GM19238 (cell line): ENCODE measurements at regions not wholly inside any gene's neighbourhood (a gene's known extent, or its start where the extent isn't known, plus 50 kb on each side); places are given as distances from the start of the nearest gene placed in this dataset.

Source experiments
- DNase-seq: peaks from one replicate; pipeline ENCODE4 v3.0.0; 2011; ENCODE audit warnings: low spot score; ENCODE audit not compliant: insufficient read length

DNA sequence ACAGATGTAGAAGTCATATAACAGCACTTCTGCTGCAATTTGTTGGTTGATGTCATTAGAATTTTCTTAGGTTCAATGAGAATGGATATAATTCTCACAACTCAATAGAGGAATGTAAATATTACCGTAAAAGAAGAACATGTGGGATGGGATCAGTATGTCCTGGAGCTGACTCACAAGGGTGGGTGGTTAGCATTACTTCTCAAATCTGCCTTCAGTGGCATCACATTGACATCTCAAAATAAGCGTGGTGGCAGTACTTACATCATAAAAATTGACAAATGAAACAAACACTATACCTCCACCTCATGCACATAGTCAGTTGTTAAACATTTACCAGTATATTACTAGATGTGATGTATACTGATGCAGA, 1068.0 kb upstream of the CADM2 start:
- no peak for DNase-seq

- DNase-seq: no peak
Measured at GRCh38 chr3:83894223-83894622, 1064.6 kb upstream of the CADM2 start.

- no peak for DNase-seq
Measured at GRCh38 chr3:83895892-83896291, 1062.9 kb upstream of the CADM2 start.

DNA sequence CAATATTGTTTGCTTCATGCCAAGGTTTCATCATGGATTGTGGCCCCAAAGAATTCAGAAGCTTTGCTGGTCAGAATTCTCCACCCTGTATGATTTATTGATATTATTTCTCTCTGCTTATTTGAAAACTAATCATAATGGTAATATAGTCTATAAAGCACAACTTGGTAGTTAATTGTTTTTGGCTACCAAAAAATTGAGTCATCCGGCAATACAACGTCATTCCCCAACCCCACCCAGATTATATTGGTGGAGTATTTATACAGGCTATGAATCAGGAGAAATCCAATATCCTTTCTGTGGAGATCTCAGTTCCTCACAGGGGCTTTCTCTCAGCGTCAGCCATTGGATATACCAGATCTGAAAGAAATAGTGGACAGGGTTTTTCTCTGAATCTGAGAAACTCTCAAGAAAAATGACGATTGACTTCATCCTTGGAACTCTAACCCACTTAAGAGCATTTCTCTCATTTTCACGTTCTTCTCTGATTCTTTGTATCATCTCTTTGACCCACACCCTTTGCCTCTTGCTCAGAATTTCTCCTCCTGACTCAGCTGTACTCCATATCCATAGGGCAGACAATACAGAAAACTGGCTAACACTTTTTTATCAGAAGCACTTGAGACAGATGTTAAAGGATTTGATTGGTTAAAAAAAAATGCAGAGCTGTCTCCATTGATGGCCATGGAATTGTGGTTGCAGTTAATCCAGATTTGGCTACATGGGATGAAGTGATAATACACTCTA, 1055.8 kb upstream of the CADM2 start:
- DNase-seq: no peak

- no peak for DNase-seq
Measured at GRCh38 chr3:83913381-83913780, 1045.4 kb upstream of the CADM2 start.

- no peak for DNase-seq
Measured at GRCh38 chr3:83926291-83926690, 1032.5 kb upstream of the CADM2 start.

DNA sequence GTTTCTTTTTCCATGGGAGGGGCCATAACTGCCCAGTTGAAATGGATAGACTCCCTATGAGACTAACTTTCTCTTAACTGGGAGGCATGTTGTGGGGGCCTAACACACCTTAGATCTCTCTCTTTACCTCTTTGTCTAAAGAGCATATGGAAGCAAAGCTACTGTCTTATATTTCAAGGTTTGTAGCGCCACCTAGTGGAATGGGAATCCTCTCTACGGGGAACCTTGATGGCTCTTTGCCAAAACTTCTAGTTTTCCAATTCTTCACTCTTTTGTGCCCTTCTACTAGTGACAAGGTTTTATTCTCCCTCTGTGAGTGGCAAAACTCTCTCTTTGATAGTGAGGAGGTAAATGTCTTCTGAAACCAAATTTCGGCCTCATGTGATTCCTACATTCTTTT, 1030.4 kb upstream of the CADM2 start:
- no peak for DNase-seq

GRCh38 chr3:83928903-83929302, 1029.9 kb upstream of the CADM2 start:
- DNase-seq: no peak

DNA sequence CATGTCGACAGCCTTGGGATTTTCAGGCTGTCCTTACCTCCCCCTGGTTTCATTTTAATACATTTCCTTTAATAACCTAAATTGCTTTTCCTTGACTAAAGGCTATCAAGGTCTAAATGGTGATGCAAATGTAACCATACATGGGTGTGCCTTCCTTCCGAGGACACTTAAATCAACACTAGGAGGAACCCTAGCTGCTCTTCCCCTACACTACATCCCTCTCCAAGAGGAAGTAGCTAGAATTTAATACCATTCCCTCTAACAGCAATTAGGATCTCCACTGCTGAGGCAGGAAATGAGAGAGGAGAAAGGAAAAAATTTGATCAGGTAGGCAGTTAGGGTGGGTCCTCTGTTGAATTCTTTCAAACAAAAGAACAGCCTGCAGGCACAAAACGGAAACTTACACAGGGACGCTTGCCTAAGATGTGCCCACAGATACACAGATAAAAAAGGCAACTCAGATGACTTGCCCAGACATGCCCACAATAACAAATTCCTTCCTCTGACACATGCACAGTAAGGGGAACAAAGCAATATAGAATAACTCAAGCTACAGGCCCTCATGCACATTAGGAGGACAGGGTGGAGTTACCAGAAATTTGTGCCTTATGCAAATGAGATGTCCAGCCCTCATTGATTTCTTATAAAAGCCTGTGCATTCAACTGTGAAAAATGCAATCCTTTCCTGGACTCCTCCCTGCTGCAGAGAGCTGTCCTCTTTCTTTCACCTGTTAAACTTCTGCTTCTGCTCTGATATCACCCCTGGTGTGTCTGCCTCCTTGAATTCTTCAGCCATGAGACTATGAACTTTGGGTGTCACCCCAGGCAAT, 1024.4 kb upstream of the CADM2 start:
- no peak for DNase-seq

GRCh38 chr3:83938491-83938890, 1020.3 kb upstream of the CADM2 start:
- no peak for DNase-seq

GRCh38 chr3:83941990-83942745, 1016.6 kb upstream of the CADM2 start:
- DNase-seq: no peak

DNA sequence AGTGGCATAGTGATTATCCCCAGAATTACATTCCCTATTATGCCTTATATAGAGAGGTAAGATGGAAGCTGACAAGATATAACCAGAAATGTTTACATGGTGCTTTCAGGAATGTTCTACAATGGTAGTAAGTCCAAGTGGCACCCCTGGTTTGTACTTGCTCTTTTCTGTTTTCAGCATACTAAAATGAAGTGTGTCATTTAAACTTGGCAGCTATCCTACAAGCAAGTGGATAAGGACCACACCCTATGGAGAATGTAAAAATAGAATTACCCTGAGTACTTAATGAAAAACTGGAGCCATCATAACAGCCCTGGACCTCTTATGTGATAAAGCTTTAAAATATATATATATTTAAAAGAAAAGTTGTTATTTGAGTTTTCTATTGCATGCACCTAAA, 1012.7 kb upstream of the CADM2 start:
- DNase-seq: no peak

GRCh38 chr3:83946554-83946953, 1012.2 kb upstream of the CADM2 start:
- no peak for DNase-seq

DNA sequence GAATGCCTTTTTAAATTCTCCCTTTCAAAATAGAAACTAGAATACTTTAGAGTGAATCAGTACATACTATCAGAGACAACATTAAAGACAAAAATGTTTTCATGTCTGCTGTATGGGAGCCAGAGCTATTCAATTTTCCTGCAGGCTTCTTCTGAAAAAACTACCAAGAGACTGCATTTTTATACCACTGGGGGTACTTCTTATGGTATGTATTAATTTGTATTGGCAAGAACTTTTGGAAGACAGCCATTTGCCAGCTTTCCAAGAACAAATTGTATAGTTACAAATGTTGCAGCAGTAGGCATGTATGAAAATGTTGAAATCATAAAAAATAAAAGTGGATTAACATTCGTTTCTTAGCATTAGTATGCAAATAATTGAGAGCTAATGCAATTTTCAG, 1010.0 kb upstream of the CADM2 start:
- no peak for DNase-seq

DNA sequence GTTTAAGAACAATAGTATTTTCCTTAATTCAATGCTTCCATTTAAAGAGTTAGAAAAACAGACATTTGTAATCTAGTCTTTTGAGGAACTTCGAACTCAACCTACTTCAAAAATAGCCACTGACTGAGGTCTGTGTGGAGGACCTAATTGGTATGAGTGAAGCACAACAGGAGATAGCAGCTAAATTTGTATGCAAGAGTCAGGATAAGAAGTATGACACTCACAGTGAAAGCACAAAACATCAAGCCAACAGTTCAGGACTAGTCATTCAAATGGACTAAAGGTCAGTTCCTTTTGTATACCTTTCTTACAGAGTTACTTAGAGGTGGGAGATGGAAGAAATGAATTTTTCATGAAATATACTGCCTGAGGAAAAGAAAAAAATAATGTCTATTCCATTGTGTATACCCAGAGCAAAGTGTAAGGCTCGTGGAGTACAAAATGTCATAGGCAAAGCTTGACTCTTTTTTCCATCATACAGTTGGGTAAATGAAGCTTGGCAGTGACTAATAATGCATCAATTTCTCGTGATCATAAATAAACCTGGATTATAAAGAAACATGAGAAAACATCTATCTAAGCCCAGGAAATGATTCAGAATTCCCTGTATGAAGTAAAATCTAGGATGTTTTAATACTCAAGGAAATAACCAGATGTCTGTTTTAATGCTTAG, 1005.2 kb upstream of the CADM2 start:
- DNase-seq: no peak

DNA sequence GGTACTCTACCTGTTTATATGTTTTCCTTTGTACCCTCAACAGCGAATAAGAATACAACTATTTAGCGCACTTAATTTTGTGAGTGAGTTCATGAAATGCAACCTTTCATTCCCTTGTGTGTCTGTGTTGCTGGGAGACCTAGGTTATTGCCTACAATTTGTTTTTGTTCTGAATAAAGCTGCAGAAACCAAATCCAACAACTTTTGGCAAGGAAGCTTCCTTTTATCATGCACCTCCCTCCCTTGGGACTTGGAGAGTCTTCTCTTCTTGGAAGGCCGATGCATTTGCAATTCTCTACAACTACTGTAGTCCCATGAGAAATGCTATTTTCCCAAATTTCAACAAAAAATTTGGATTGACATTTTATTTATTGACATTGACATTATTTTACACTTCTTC, 1002.4 kb upstream of the CADM2 start:
- no peak for DNase-seq

DNA sequence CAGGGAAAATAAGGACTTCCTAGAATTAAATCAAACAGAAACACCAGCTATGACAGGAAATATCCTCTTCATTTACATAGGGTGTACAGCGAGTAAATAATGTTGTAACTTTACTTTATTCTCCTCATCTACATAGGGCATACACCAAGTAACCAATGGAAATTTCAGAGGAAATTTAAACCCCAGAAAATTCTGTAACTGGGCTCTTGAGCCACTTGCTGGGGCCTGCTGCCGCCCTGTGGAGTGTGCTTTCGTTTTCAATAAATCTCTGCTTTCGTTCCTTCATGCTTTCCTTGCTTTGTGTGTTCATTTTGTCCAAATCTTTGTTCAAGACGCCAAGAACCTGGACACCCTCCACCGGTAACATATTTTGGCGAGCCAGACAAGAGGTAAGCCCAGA, 990.4 kb upstream of the CADM2 start:
- DNase-seq: no peak

- no peak for DNase-seq
Measured at GRCh38 chr3:83971666-83972065, 987.1 kb upstream of the CADM2 start.

- no peak for DNase-seq
Measured at GRCh38 chr3:84008623-84009022, 950.2 kb upstream of the CADM2 start.

DNA sequence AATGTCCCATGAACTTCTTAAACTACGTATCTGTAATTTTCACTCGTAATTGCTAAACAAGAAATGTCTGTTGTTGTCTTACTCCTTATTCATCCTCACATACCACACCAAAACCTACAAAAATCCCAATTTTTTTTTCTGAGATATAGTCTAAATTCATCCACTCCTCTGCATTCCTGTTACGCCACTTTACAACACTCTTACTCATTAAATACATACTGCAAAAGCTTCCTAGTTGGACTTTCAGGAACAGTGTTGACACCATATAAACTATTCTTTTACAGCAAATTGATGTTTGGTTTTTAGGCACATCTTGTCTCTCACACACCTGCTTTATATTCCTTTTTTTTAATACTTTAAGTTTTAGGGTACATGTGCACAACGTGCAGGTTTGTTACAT, 934.9 kb upstream of the CADM2 start:
- DNase-seq: no peak

DNA sequence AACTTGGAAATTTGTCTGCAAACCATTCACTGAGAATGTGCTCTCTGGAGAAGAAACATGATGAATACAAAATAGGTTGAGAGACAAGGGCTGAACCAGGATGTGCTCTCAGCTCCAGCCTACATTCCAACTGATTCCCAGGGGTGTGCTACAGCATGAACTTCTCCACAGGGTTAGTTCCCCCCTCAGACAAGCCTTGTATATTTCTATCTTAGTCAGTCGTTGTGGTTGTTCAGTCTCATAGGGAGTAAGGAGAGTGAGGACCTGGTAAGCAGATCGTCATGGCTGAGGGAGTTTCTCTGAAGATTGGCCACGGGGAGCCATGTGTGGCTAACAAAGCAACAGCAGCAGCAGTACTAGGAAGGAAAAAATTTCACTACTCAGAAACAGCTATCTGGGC, 919.7 kb upstream of the CADM2 start:
- no peak for DNase-seq
